Mesenteric fat pad (tissue), 1 donor: ENCODE measurements at regions not wholly inside any gene's neighbourhood (a gene's known extent, or its start where the extent isn't known, plus 50 kb on each side); places are given as distances from the start of the nearest gene placed in this dataset.
"Not testable (repeated sequence)": the region's sequence is repeated elsewhere in the genome, so short reads cannot be mapped to it uniquely, and the experiment has no call there.

ENCODE experiments used
- DNase-seq: peaks from one replicate; pipeline ENCODE4 v3.0.0-alpha.2; 2020; ENCODE audit warnings: low spot score
- donor health status: DM: yes; HTN: yes; CAD: no.

GRCh38 chr6:159594750-159595117 lies 98.3 kb downstream of the SOD2 start:
- DNase-seq = no peak

GRCh38 chr6:159594106-159594749 lies 98.8 kb downstream of the SOD2 start:
- DNase-seq = no peak

GRCh38 chr6:159590835-159591234 lies 102.2 kb downstream of the SOD2 start:
- DNase-seq = no peak

GRCh38 chr6:159586684-159587083 lies 106.4 kb downstream of the SOD2 start:
- no peak for DNase-seq

GRCh38 chr6:159582736-159583135 lies 110.3 kb downstream of the SOD2 start:
- DNase-seq = no peak

DNA sequence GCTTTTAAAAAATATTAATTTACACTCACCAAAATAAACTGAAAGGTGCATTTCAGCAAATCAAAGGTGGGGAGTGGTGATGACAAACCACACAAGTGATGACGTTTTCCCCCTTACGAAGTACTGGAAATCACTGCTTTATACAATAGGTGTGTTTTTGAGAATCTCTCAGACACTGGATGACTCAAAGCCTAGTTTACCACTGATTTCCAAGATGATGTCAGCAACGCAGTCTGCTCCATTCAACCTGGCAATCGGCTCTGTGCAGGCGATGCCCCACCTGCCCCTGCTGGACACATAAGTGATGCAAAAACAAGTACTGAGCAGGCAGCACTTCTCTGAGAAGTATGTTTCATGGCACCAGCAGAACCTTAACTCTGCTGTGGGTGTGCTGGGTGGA lies 114.4 kb downstream of the SOD2 start:
- DNase-seq = no peak

- DNase-seq = no peak
These were observed 115.5 kb downstream of the SOD2 start for GRCh38 chr6:159577564-159577963.

DNA sequence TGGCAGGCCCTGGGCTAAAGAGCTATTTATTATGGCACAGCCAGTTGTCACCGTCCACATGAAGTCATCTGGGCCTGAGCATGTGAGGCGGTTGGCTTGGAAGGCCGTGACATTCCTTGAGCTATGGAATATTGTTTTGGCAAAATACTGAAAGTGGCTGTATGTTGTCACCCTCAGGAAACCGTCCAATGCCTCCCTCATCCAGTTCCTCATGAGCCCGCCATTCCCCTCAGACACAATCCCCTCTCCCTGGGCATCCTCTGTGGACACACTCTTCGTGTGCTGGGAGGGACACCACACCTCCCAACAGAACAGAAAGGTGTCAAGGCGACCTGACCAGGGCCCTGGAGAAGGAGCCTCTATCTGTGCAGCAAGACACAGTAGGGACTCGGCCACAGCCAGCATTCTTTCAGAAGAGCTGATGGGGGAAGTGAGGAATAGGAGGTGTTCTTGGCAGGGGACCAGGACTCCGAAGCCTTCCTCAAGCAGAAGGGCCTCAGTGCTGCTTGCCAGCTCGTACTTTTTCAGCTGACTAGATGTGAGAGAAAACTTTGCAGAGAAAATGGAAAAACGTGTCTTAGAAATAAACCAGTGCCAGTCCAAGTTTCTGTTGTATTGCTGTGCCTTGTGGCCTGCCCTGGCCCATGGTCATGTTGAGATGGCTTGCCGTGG lies 120.5 kb downstream of the SOD2 start:
- DNase-seq = no peak

GRCh38 chr6:159565181-159565710 lies 127.8 kb downstream of the SOD2 start:
- no peak for DNase-seq

GRCh38 chr6:159564456-159564855 lies 128.6 kb downstream of the SOD2 start:
- no peak for DNase-seq

GRCh38 chr6:159557031-159557430 lies 136.0 kb downstream of the SOD2 start:
- DNase-seq = no peak

GRCh38 chr6:159555082-159555875 lies 137.8 kb downstream of the SOD2 start:
- no peak for DNase-seq

- DNase-seq = no peak
These were observed 151.7 kb downstream of the SOD2 start for GRCh38 chr6:159541296-159541695.

DNA sequence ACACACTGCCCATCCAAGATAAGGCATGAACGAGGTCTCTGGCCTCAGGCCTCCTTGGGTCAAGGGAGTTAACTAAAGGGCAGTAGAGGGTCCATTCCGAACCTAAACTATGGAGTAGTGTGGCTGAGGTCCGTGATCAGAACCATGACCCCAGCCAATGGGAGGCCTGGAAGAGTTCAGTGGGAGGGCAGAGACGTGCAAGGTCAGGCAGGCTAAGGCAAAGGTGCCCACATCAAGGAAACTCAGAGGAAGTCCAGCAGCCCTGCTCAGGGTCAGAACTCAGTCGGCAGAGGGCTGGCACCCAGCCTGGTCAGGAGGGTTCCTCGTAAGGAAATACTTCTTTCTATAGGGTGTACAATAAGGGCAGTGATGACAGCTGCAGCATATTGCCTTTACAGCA lies 152.2 kb downstream of the SOD2 start:
- no peak for DNase-seq

DNA sequence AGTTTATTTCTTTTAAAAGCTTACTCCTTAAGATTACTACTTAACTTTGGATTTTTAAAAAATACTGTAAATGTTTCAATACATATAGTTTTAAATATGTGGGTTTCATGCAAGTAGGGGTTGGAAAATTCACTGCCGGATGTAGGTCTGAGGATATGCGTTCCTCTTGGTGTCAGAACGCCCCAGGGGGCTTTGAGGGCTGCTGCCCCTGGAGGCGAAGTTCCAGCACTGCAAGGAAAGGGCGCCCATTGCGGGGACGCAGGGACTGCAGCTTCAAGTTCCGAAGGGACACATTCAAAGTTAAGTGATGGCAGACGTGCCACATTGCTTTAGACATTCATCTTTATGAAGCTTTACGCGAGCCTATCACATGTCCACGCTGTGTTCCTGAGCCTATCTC lies 152.9 kb downstream of the SOD2 start:
- DNase-seq = no peak

- DNase-seq = not testable (repeated sequence)
These were observed 155.0 kb downstream of the SOD2 start for GRCh38 chr6:159538031-159538430.

- DNase-seq = no peak
These were observed 157.2 kb downstream of the SOD2 start for GRCh38 chr6:159535656-159536350.

GRCh38 chr6:159533568-159533967 lies 159.5 kb downstream of the SOD2 start:
- no peak for DNase-seq

GRCh38 chr6:159533016-159533415 lies 160.0 kb downstream of the SOD2 start:
- DNase-seq = no peak

GRCh38 chr6:159532155-159532554 lies 160.9 kb downstream of the SOD2 start:
- no peak for DNase-seq

- no peak for DNase-seq
These were observed 163.1 kb downstream of the SOD2 start for GRCh38 chr6:159529934-159530333.

DNA sequence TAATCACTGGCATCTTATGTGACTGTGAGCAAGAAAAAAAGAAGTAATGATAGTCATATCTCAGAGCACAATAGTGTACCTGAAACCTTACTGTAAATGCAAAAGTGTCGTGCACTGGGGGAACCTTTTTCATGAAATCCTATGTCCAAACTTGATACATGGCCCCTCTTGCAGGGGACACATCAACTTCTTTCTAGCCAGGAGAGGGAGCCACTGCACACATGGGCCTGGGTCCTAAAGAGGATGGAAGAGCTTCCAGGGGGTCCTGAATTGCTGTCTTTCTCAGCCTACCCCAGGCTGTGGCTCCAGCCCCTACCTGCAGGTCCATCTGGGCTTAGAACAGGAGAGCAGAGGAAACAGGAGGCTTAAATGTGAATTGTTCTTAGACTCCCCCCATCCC lies 165.7 kb downstream of the SOD2 start:
- DNase-seq = no peak
